Smooth muscle cell (in vitro differentiated cells): ENCODE measurements at regions not wholly inside any gene's neighbourhood (a gene's known extent, or its start where the extent isn't known, plus 50 kb on each side); places are given as distances from the start of the nearest gene placed in this dataset.

ENCODE experiments used
- DNase-seq: peaks from one replicate; lab custom pipeline; 2025; ENCODE audit not compliant: unreplicated experiment; lab: John Stamatoyannopoulos, UW
- H2AFZ ChIP-seq: fragments of 200-600 bp; sonication (generic); 2 replicates; pipeline ENCODE4 v1.6.0; 2016; ENCODE audit warnings: antibody characterized with exemption, low read depth, mild to moderate bottlenecking
- H3F3A ChIP-seq: fragments of 200-600 bp; sonication (generic); 2 replicates; pipeline ENCODE4 v1.6.0; 2017; ENCODE audit warnings: antibody characterized with exemption, low read depth
- H3K27ac ChIP-seq: fragments of 200-600 bp; sonication (generic); 2 replicates; pipeline ENCODE4 v1.5.1; 2016; ENCODE audit warnings: low read depth, mild to moderate bottlenecking
- H3K27me3 ChIP-seq: fragments of 200-600 bp; sonication (generic); 2 replicates; pipeline ENCODE4 v1.6.1; 2016; ENCODE audit warnings: low read depth, mild to moderate bottlenecking
- H3K36me3 ChIP-seq: fragments of 200-600 bp; sonication (generic); 2 replicates; pipeline ENCODE4 v1.5.1; 2016; ENCODE audit warnings: low read depth
- H3K4me1 ChIP-seq: fragments of 200-600 bp; sonication (generic); 2 replicates; pipeline ENCODE4 v1.5.1; 2016; ENCODE audit warnings: low read depth
- H3K4me2 ChIP-seq: fragments of 200-600 bp; sonication (generic); 2 replicates; pipeline ENCODE4 v1.6.0; 2016; ENCODE audit warnings: mild to moderate bottlenecking
- H3K4me3 ChIP-seq: fragments of 200-600 bp; sonication (generic); 2 replicates; pipeline ENCODE4 v1.5.1; 2016; ENCODE audit warnings: mild to moderate bottlenecking
- H3K79me2 ChIP-seq: fragments of 200-600 bp; sonication (generic); 2 replicates; pipeline ENCODE4 v1.6.0; 2016; ENCODE audit warnings: low read depth, mild to moderate bottlenecking
- H3K9ac ChIP-seq: fragments of 200-600 bp; sonication (generic); 2 replicates; pipeline ENCODE4 v1.6.0; 2016; ENCODE audit warnings: low read depth
- H3K9me3 ChIP-seq: fragments of 200-600 bp; sonication (generic); replicated peaks from 2 replicates; pipeline ENCODE4 v1.5.1; 2016; ENCODE audit warnings: low read depth
- H4K20me1 ChIP-seq: fragments of 200-600 bp; sonication (generic); 2 replicates; pipeline ENCODE4 v1.6.0; 2016; ENCODE audit warnings: low read depth
- CTCF ChIP-seq: fragments of 200-600 bp; sonication (generic); IDR thresholded peaks from 2 replicates; pipeline ENCODE4 v1.5.1; 2017; ENCODE audit warnings: borderline replicate concordance, mild to moderate bottlenecking, antibody characterized with exemption; ENCODE audit not compliant: insufficient read depth, poor library complexity, severe bottlenecking
- WGBS: methylation state at CpG from one replicate; pipeline ENCODE4 v1.1.7; 2016; ENCODE audit warnings: low lambda C conversion rate; 5-methylcytosine and 5-hydroxymethylcytosine counted together

- Histone ChIP-seq H3K27ac (no peak overlapping the region), H3K4me3 (no peak overlapping the region), H3K4me2 (no peak overlapping the region), H3F3A (no peaks in the 10 kb centered on the region), H2AFZ (no peak overlapping the region), H3K36me3 (no peaks in the 10 kb centered on the region), H3K4me1 (no peaks in the 10 kb centered on the region), H3K9me3 (no peaks in the 10 kb centered on the region), H3K9ac (no peak overlapping the region), H4K20me1 (no peaks in the 10 kb centered on the region), H3K27me3 (no peaks in the 10 kb centered on the region), H3K79me2 (no peaks in the 10 kb centered on the region)
- no peak for TF ChIP-seq CTCF
- WGBS = 87% methylated on average over 4 of the region's 4 CpGs
- DNase-seq = no peak
Measured at GRCh38 chr3:6228958-6229683, 631.8 kb upstream of the GRM7 start.

DNA sequence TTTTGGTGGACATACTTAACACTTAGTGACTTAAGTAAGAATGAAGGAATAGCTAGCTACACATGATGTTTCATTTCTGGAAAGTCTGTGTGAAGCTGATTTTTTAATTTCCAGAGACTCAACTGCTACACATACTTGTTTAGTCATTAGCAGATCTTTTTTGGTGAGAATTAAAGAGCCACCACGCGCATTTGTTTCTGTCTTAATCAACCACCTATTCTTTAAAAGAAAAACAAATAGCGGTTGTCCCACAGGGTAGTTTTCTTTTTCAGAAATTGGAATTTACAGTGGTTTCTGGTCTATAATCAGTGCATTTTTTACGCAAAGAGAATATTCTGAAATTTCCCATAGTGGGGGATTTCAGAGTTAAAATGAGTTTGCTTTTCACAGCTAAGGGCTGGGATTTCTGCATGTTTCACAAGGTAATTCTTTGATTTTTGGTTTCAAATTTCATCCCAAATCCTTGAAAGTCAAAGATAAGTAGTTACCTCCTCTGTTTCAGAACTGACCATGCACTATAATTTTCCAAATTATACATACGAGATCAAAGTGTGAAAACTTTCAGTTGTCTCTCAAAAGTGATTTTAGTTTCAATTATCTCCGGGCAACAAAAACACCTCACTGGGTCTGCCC lies 631.0 kb upstream of the GRM7 start:
- no peak overlapping the region for H3K27ac ChIP-seq
- no peaks in the 10 kb centered on the region for H3F3A ChIP-seq
- WGBS = 89% methylated on average over 6 of the region's 6 CpGs
- H3K4me2 ChIP-seq = no peak overlapping the region
- H3K9me3 ChIP-seq = no peaks in the 10 kb centered on the region
- no peak for TF ChIP-seq CTCF
- no peak overlapping the region for H3K9ac ChIP-seq
- H3K4me3 ChIP-seq = no peak overlapping the region
- no peaks in the 10 kb centered on the region for H4K20me1 ChIP-seq
- no peaks in the 10 kb centered on the region for H3K79me2 ChIP-seq
- H3K36me3 ChIP-seq = no peaks in the 10 kb centered on the region
- H3K4me1 ChIP-seq = no peaks in the 10 kb centered on the region
- H3K27me3 ChIP-seq = no peaks in the 10 kb centered on the region
- no peak overlapping the region for H2AFZ ChIP-seq
- no peak for DNase-seq

DNA sequence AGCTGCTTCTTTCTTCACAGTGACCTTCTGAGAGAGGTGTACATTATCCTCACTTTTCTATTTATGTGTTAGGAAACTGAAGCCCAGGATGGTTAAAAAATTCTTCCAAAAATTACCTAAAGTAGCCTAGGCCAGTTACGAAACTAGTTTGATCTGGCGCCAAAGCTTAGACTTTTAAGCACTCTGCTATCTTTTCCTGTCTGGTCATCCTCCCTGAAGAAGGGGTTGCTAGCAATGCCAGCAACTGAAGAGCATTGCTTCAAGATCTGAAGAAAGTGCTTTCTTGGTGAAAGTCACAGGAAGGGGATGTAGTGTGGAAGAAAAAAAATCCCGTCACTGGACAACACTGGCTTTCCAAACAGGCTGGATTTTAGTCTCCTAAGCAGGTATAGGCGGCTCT lies 618.8 kb upstream of the GRM7 start:
- WGBS = 85% methylated on average over 4 of the region's 4 CpGs
- H3K4me1 ChIP-seq = no peaks in the 10 kb centered on the region
- no peaks in the 10 kb centered on the region for H3K27me3 ChIP-seq

More for the DNA sequence above, 618.8 kb upstream of the GRM7 start:
- no peaks in the 10 kb centered on the region for H3K9me3 ChIP-seq
- no peak for TF ChIP-seq CTCF
- H2AFZ ChIP-seq = no peak overlapping the region
- H3K9ac ChIP-seq = no peak overlapping the region
- H4K20me1 ChIP-seq = no peaks in the 10 kb centered on the region
- H3F3A ChIP-seq = no peaks in the 10 kb centered on the region
- DNase-seq = no peak
- no peak overlapping the region for H3K27ac ChIP-seq
- H3K36me3 ChIP-seq = no peaks in the 10 kb centered on the region
- no peak overlapping the region for H3K4me2 ChIP-seq
- H3K79me2 ChIP-seq = no peaks in the 10 kb centered on the region
- no peak overlapping the region for H3K4me3 ChIP-seq
